ENCODE measurements at regions not wholly inside any gene's neighbourhood (a gene's known extent, or its start where the extent isn't known, plus 50 kb on each side); places are given as distances from the start of the nearest gene placed in this dataset.

- no peak for ATAC-seq (ENCODE audit: low read depth)
- Histone ChIP-seq H3K9ac (ENCODE audit: low read depth, low read length) (no peak overlapping the region), H2AK5ac (ENCODE audit: low read depth, low read length) (no peak overlapping the region), H4K20me1 (ENCODE audit: insufficient read depth, low read length) (no peaks in the 10 kb centered on the region), H3K27me3 (ENCODE audit: control insufficient read depth, insufficient read depth, low read length) (no peaks in the 10 kb centered on the region; the same call in 1 of the 2 replicates), H3K9me3 (ENCODE audit: control insufficient read depth, insufficient read depth, low read length) (0 out of 2 replicates have a peak, but pooled peaks cover 2% of the 10 kb centered on the region), H3K56ac (ENCODE audit: extremely low read depth, insufficient read depth, low read length) (no peak overlapping the region), H4K91ac (ENCODE audit: insufficient read depth, low read depth, low read length) (no peak overlapping the region), H2AFZ (replicated peaks; ENCODE audit: low read length, poor library complexity) (no peak overlapping the region), H3K4ac (ENCODE audit: low read depth, low read length) (no peak overlapping the region), H4K8ac (ENCODE audit: low read depth in 2 of 2, low read length in 2 of 2) (no peak overlapping the region), H3K14ac (replicated peaks; ENCODE audit: low read depth, low read length) (no peak overlapping the region), H3K23ac (ENCODE audit: low read depth, low read length) (no peak overlapping the region), H3K9me1 (ENCODE audit: insufficient read depth, low read length) (no peaks in the 10 kb centered on the region), H4K5ac (ENCODE audit: low read depth, low read length) (no peak overlapping the region), H3K18ac (ENCODE audit: low read depth, low read length) (no peak overlapping the region), H3K4me1 (ENCODE audit: control insufficient read depth, insufficient read depth, low read length) (no peaks in the 10 kb centered on the region), H3K4me2 (ENCODE audit: low read depth, low read length) (no peak overlapping the region), H2BK15ac (ENCODE audit: low read depth, low read length) (no peak overlapping the region), H3K79me1 (ENCODE audit: low read depth in 1 of 2, low read length in 2 of 2) (no peaks in the 10 kb centered on the region), H2AK9ac (replicated peaks; ENCODE audit: low read depth, low read length, poor library complexity) (no peak overlapping the region), H3K27ac (ENCODE audit: insufficient read depth, low read length) (no peak overlapping the region), H3K4me3 (ENCODE audit: insufficient read depth, low read depth, low read length) (no peak overlapping the region), H2BK5ac (ENCODE audit: low read depth, low read length, poor library complexity, severe bottlenecking) (no peak overlapping the region), H2BK120ac (ENCODE audit: low read depth, low read length) (no peak overlapping the region), H2BK20ac (ENCODE audit: low read depth, low read length) (no peak overlapping the region), H3K36me3 (ENCODE audit: control insufficient read depth, insufficient read depth, low read length) (no peaks in the 10 kb centered on the region)
- TF ChIP-seq NFE2L2 (IDR thresholded peaks at IDR 0.05; ENCODE audit: low read depth, low read length) (no peak), CEBPB (IDR thresholded peaks at IDR 0.05; ENCODE audit: low read depth, low read length) (peak; percentile 74)
- BruUV-seq (replicated peaks) = no TSS peak
- CTCF ChIA-PET = no interaction called here
- DNase-seq = no peak
- no CpG with 5 or more reads among the region's 1 CpG for WGBS, 2 experiments (ENCODE audit: extremely low coverage in 2 of 2, insufficient read length in 1 of 2)
- dilution Hi-C loops (cut with HindIII; ENCODE audit: low sequenced_read_pairs, unreplicated experiment) = no loop called here
- intact Hi-C loops (cut with micrococcal nuclease) = no loop called here
- in situ Hi-C loops (cut with MboI; ENCODE audit: low sequenced_read_pairs) = no loop called here
- POLR2A ChIA-PET (ENCODE audit: unreplicated experiment) = no interaction called here
These were observed 75.1 kb upstream of the ATG10 start for GRCh38 chr5:81896764-81897163.
